Activated CD4-positive, alpha-beta T cell treated with anti-CD3 and anti-CD28 coated beads, Interleukin-2, amount 50 U/mL, for 4 hours (primary cell): ENCODE measurements at regions not wholly inside any gene's neighbourhood (a gene's known extent, or its start where the extent isn't known, plus 50 kb on each side); places are given as distances from the start of the nearest gene placed in this dataset.
"Not testable (repeated sequence)": the region's sequence is repeated elsewhere in the genome, so short reads cannot be mapped to it uniquely, and the experiment has no call there.

Source experiments
- DNase-seq, 2 experiments: peaks; one replicate each; pipeline ENCODE4 v3.0.0-alpha.2; 2020

DNA sequence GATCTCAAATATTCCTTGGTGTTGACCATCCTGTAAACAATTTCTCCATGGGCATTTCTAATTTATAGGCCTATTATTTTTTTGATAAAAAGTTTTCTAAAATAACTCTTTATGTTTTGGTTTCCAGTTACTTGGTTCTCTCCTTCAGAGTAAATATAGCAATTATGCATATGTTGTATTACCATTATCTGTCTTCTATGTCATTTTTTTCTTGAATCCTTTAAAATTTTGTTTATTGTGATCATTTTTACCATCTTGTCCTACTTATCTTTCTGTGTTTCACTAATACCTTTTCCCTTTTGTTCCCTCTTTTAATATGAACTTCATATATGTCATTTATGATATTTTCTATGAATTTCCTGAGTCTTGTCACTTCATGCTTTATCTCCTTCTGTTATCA lies 341.1 kb downstream of the PDCD6IP start:
- no peak for DNase-seq

DNA sequence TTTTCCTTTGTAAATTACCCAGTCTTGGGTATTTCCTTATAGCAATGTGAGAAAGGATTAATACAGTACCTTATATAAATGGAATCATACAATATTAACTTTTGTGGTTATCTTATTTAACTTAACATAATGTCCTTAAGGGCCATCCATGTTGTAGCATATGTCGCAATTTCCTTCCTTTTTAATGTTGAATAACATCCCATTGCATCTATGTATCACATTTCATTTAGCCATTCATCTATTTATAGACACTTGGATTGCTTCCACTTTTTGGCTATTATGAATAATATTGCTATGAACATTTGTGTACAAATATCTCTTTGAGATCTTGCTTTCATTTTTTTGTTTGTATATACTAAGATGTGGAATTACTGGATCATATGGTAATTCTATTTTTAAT lies 342.2 kb downstream of the PDCD6IP start:
- no peak for DNase-seq

DNA sequence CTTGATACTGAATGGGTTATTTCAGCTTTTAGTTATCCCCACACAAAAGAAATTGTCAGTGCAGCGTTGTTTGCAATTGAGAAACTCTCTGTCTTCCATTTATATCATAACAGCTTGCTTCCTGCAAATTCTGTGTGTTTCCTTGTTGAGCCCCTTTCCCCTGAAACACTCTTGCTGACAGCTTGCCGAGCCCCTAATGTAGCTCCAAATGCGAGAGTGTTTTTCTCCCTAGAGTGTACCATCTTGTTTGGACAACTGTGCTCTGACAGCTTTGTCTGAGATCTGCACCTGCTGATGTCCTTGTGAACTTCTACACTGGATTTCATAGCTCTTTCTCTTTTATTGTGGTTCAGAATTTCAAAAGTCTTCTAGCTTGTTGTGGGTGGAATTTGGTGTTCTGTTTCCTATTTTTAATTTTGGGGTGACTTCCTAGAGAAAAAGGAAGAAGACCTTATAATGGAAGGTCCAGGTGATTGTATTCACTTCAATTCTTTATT lies 343.5 kb downstream of the PDCD6IP start:
- DNase-seq, result no peak

- DNase-seq, result no peak
Observed at GRCh38 chr3:34145796-34146195, 347.4 kb downstream of the PDCD6IP start.

- DNase-seq, result no peak
Observed at GRCh38 chr3:34146596-34146995, 348.2 kb downstream of the PDCD6IP start.

DNA sequence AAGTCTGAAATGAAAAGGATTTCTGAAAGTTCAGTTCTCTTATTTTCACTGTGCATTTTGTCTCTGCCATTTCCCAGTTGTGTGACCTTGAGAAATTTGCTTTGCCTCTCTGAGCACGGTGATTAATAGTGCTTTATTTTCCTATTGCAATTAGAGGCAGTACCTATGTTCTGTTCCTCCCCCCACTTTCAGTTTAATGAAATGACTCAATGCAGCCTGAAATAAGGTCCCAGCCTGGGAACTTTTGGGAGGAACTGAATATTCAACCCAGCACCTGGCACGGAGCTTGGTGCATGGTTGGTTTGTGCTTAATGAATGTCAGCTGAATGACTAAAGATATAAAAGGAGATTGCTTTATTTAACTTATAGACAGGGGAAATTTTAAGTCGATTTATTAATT lies 352.6 kb downstream of the PDCD6IP start:
- DNase-seq, result no peak

DNA sequence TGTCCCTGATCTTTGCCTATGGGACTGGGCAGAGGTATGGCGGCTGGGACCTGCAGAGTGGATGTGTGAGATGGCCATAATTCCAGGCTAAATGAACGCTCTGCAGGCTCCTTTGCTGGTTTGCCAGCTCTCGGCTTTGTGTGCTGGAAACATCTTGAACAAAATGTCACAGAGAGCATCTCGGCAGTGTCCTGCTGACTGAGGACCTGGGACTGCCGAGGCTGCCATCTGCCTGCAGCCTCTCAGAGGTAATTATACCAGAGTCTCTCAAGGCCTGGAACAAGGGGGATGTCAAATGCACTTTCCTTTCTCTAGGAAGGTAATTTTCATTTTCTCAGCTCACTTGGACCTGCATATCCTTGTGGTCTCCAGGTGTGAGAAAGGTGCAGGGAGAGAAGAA lies 354.2 kb downstream of the PDCD6IP start:
- DNase-seq, result no peak

GRCh38 chr3:34155108-34155507 lies 356.7 kb downstream of the PDCD6IP start:
- no peak for DNase-seq

DNA sequence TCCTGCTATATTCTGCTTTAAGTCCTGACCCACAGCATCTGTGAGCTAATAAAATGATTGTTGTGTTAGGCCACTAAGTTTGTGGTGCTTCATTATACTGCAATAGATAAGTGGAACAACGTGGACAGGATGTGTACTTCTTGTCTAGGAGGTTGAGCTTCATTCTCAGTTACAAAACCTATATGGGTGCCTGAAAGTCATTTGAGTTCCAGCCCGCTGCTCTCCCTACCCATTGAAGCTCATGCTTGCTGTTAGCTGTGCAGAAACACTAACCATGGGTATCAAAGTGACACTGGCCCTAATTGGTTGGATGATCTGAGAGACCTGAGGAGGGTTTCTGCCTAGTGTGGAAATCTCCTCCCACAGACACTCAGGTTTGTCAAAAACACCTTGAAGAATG lies 357.2 kb downstream of the PDCD6IP start:
- no peak for DNase-seq

- no peak for DNase-seq
Observed at GRCh38 chr3:34157491-34157890, 359.1 kb downstream of the PDCD6IP start.

GRCh38 chr3:34159613-34160420 lies 361.4 kb downstream of the PDCD6IP start:
- DNase-seq, result no peak

DNA sequence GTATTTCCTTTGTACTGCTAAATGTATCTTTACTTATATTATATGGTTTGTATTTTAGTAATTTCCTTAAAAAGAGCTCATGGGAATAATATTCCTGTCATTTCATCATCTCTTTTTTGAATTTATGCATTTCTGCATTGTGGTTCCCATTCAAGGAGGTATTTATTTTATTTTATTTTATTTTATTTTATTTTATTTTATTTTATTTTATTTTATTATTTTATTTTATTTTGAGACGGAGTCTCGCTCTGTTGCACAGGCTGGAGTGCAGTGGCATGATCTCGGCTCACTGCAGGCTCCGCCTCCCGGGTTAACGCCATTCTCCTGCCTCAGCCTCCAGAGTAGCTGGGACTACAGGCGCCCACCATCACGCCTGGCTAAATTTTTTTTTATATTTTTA lies 371.2 kb downstream of the PDCD6IP start:
- DNase-seq, result not testable (repeated sequence)

DNA sequence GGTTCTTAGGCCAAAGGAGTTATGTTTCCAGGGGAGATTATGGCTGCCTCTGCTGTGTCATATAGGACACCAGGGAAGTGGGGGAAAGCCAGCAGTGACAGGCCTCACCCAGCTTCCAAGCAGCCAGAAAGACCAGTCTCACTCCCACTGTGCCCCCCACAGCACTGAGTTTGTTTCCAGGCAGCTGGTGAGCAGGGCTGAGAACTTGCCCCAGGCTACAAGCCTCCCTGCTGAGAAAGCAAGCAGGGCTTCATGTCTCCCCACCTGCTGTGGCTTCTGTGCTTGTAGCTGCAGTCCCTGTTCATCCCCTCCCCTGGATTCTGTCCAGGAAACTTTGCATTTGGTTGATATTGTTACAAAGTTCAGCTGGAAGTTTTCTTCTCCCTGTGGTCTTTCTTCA lies 376.3 kb downstream of the PDCD6IP start:
- DNase-seq, result no peak

DNA sequence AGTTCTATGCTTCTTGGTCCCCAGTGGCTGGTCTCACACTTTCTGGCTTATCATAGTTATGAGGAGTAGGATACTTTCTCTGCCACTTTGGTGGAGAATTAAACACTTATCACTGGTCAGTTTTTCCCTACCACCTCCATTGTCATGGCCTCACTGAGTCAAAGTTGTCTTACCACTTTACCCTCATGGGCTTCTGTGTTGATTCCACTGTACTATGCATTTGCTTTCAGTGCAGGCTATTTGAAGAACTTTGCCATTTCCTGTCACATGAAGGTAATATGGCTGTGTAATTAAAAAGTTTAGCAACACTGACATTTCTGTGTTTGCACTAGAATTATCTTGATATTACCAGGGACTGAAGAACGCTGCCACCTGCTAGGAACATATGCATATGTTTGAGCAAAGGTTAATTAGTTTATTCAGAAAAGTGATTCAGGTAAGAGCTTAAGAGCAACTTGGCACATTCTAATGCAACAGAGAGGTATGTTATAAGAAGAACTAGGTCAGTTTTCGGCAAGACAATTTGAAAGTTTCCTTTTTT lies 377.3 kb downstream of the PDCD6IP start:
- DNase-seq, result no peak

GRCh38 chr3:34176723-34177122 lies 378.3 kb downstream of the PDCD6IP start:
- DNase-seq, result no peak

DNA sequence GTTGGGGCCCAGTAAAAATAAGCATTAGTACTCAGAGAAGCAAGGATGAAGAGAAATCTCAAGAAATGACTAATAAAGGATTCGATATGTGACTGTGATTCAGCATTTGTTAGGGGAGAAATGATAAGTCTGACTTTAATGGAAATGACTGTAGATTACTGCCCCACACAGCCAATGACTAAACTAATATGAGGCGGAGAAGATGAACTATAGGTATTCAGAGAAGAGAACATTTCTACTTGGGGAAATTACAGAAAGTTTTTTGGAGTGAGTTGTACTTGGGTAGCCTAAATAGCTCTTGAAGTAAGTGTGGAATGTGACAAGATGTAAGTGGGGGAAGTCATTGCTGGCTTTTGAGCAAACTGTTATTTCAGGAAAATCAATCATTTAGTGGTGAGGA lies 380.0 kb downstream of the PDCD6IP start:
- no peak for DNase-seq

DNA sequence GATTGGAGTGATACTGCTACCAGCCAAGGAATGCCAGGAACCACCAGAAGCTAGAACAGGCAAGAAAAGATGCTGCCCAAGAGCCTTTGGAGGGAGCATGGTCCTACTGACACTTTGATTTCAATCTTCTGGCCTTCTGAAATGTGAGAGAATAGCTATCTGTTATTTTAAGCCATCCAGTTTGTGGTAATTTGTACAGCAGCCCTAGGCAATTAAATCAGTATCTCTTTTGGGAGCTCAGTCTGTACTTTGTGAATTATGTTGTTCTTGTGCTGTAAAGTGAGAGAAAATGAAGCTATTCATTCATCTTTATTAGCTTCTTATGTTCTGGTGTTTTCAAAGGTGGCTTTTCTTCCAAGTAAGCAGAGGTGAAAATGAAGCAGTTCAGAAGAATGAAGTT lies 381.3 kb downstream of the PDCD6IP start:
- no peak for DNase-seq

DNA sequence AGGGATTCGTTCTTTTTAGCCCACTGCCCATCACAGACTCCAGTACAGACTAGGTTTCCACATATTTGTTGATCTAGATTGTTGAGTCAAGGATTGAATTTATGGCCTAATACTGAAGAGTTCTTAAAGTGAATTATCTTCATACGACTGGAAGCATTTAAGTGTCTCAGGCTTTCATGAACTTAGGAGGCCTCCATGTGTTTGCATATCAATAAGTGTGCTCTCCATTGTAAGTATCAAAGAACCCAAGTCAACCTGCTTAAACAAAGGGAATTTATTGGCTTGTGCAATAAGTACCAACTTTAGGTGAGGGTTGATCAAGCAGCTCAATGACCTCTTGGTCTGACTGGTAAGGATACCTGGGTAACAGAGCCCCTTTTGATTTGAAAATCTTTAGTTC lies 382.1 kb downstream of the PDCD6IP start:
- no peak for DNase-seq

DNA sequence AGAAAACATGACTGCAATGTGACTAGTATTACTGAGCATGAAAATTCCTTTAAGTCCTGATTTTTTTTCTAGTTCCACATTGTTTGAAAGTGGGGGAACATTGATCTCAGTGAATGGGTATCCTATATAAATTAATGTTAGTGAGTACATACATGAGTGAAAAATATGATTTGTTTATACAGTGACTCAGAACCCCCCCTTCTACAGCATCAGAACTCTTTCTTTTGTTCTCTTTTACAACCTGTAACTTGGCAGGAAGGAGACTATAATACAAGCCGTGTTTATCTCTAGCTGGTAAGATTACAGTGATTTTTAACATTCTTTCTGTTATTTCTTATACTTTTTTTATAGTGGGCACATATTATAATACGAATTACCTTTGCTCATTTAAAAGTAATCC lies 384.7 kb downstream of the PDCD6IP start:
- DNase-seq, result no peak

DNA sequence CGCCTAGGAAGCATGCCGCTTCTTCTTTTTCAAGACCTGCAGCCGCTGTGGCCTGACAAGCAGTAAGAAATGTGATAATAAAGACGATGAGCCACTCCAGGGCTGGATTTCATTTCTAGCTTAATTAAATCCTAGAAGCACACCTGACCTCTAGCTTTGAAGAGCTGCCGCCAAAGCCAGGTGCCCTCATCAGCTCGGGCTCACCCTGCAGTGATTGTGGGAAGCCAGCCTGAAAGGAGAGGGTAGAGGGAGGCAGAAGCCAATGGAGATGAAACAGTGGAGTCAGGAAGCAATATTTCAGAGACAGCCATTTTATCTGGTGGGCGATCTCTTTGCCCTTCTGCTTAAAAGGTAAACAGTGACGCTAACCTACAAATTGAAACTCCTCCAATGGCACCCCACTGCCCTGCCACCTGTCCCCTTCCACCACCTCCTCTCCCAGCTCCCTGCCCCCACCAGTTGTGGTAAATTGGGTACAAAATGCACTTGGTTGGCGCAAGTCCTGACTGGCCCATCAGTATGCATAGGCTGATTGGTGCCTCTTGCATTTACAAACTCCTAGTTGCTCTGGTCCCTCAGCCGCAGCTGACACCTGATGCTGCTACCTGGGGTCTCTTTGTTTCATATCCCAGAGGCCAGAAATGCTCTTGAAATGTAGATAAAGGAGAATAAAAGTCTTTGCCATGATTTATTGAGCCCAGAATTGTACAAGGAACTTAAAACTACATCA lies 385.3 kb downstream of the PDCD6IP start:
- DNase-seq, result no peak

- DNase-seq, result no peak
Observed at GRCh38 chr3:34185301-34185700, 386.9 kb downstream of the PDCD6IP start.

DNA sequence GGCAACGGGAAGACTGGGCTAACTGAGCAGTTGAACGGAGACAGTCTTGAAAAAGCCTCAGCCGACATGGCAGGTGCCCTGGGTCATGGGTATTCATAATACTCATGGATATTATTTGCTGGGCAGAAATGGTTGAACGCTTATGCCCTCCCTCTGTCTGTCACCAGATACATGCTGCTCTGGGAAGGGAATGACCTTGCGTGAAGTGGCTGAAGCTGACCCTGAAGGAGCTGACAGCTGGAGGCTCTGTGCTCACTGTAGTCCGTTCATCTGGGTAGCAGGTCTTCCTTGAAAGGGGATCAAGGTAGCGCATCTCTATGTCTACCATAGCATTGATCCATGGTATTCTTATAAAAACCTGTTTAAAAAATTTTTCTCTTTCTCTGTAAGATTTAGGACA lies 390.7 kb downstream of the PDCD6IP start:
- DNase-seq, result no peak

GRCh38 chr3:34196914-34197313 lies 398.5 kb downstream of the PDCD6IP start:
- no peak for DNase-seq

GRCh38 chr3:34198309-34198708 lies 399.9 kb downstream of the PDCD6IP start:
- no peak for DNase-seq
